ENCODE measurements at regions not wholly inside any gene's neighbourhood (a gene's known extent, or its start where the extent isn't known, plus 50 kb on each side); places are given as distances from the start of the nearest gene placed in this dataset.

DNA sequence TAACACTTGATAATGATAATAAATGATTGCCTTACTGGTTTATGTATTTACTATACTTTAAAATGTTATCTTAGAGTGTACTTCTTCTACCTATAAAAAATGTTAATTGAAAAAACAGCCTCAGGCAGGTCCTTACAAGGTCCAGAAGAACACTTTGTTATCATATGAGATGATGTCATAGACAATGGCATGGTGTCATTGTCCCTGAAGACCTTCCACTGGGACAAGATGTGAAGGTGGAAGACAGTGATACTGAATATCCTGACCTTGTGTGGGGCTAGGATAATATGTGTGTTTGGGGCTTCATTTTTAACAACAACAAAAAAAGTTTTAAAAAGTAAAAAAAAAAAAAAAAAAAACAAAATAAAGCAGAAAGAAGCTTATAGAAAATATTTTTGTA, 342.2 kb upstream of the KYNU start (continued):
- TF ChIP-seq, protein P1, sequence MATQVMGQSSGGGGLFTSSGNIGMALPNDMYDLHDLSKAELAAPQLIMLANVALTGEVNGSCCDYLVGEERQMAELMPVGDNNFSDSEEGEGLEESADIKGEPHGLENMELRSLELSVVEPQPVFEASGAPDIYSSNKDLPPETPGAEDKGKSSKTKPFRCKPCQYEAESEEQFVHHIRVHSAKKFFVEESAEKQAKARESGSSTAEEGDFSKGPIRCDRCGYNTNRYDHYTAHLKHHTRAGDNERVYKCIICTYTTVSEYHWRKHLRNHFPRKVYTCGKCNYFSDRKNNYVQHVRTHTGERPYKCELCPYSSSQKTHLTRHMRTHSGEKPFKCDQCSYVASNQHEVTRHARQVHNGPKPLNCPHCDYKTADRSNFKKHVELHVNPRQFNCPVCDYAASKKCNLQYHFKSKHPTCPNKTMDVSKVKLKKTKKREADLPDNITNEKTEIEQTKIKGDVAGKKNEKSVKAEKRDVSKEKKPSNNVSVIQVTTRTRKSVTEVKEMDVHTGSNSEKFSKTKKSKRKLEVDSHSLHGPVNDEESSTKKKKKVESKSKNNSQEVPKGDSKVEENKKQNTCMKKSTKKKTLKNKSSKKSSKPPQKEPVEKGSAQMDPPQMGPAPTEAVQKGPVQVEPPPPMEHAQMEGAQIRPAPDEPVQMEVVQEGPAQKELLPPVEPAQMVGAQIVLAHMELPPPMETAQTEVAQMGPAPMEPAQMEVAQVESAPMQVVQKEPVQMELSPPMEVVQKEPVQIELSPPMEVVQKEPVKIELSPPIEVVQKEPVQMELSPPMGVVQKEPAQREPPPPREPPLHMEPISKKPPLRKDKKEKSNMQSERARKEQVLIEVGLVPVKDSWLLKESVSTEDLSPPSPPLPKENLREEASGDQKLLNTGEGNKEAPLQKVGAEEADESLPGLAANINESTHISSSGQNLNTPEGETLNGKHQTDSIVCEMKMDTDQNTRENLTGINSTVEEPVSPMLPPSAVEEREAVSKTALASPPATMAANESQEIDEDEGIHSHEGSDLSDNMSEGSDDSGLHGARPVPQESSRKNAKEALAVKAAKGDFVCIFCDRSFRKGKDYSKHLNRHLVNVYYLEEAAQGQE (IDR thresholded peaks at IDR 0.05; ENCODE audit: low read depth, low read length): no peak
- TF ChIP-seq NRF1 (IDR thresholded peaks at IDR 0.05; ENCODE audit: low read depth, low read length) (no peak), GATA2 (CRISPR knock-in tag; IDR thresholded peaks at IDR 0.05) (no peak), SMC3 (IDR thresholded peaks at IDR 0.05; ENCODE audit: low read depth, low read length) (no peak), POLR2AphosphoS5 (IDR thresholded peaks at IDR 0.05; ENCODE audit: low read depth, low read length) (no peak), RFX5 (IDR thresholded peaks at IDR 0.05; ENCODE audit: low read length) (no peak), FOXJ3 (CRISPR knock-in tag; IDR thresholded peaks at IDR 0.05) (no peak), TAF1 (IDR thresholded peaks at IDR 0.05; ENCODE audit: borderline replicate concordance, low read depth, low read length) (no peak), CHD2 (IDR thresholded peaks at IDR 0.05; ENCODE audit: low read length, partially characterized antibody) (no peak), YY1 (IDR thresholded peaks at IDR 0.05; ENCODE audit: low read depth) (no peak), MEF2A (IDR thresholded peaks at IDR 0.05; ENCODE audit: borderline replicate concordance, low read depth) (no peak)
- TF ChIP-seq, protein P2, sequence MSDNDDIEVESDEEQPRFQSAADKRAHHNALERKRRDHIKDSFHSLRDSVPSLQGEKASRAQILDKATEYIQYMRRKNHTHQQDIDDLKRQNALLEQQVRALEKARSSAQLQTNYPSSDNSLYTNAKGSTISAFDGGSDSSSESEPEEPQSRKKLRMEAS (IDR thresholded peaks at IDR 0.05; ENCODE audit: low read depth): no peak

DNA sequence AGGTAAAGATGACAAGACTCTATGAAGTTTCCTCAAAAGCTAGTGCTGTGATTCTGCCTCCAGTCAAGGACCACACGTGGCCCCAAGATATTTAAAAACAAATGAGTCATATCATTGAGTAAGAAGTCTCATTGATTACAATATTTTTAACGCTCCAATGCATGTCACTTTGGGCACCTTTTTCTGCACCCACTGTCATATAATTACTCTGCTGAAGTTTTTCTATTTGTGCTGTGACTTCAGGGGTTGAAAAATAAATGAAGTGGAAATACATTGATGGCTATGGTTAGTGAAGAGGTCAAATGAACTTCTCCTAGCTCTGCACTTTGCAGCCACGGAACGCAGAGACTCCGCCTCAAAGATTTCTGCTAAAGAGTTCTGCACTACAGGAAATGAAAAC, 344.3 kb upstream of the KYNU start:
- CTCF ChIA-PET: no interaction called here
- TF ChIP-seq, protein P3, sequence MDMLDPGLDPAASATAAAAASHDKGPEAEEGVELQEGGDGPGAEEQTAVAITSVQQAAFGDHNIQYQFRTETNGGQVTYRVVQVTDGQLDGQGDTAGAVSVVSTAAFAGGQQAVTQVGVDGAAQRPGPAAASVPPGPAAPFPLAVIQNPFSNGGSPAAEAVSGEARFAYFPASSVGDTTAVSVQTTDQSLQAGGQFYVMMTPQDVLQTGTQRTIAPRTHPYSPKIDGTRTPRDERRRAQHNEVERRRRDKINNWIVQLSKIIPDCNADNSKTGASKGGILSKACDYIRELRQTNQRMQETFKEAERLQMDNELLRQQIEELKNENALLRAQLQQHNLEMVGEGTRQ (IDR thresholded peaks at IDR 0.05; ENCODE audit: borderline replicate concordance, low read depth, low read length): no peak
- no peak for TF ChIP-seq RXRA (IDR thresholded peaks at IDR 0.05; ENCODE audit: borderline replicate concordance, low read depth)
- TF ChIP-seq RCOR1 (IDR thresholded peaks at IDR 0.05; ENCODE audit: low read length): no peak
- no peak for TF ChIP-seq GATA2 (CRISPR knock-in tag; IDR thresholded peaks at IDR 0.05)
- TF ChIP-seq NRF1 (IDR thresholded peaks at IDR 0.05; ENCODE audit: low read depth, low read length): no peak
- no peak for TF ChIP-seq ELF1 (IDR thresholded peaks at IDR 0.05)
- no peak for TF ChIP-seq RFX5 (IDR thresholded peaks at IDR 0.05; ENCODE audit: low read length)
- no peak for TF ChIP-seq POLR2AphosphoS5 (IDR thresholded peaks at IDR 0.05; ENCODE audit: low read depth, low read length)
- TF ChIP-seq EP300 (IDR thresholded peaks at IDR 0.05; ENCODE audit: borderline replicate concordance in 1 of 2, low read depth in 1 of 2, low read length in 1 of 2): no peak
- TF ChIP-seq CHD2 (IDR thresholded peaks at IDR 0.05; ENCODE audit: low read length, partially characterized antibody): no peak
- TF ChIP-seq TAF1 (IDR thresholded peaks at IDR 0.05; ENCODE audit: borderline replicate concordance, low read depth, low read length): no peak
- no peak for TF ChIP-seq YY1 (IDR thresholded peaks at IDR 0.05; ENCODE audit: low read depth)
- TF ChIP-seq EZH2phosphoT487 (IDR thresholded peaks at IDR 0.05; ENCODE audit: borderline replicate concordance, low read depth): no peak
- TF ChIP-seq FOXM1 (IDR thresholded peaks at IDR 0.05; ENCODE audit: low read depth): no peak
- H3K9me3 ChIP-seq: no peaks in the 10 kb centered on the region

More for the DNA sequence above, 344.3 kb upstream of the KYNU start:
- no peak for DNase-seq
- Histone ChIP-seq H4K20me1 (ENCODE audit: insufficient read depth) (no peaks in the 10 kb centered on the region), H3K27ac (ENCODE audit: low read depth in 2 of 2, low read length in 1 of 2) (no peak overlapping the region), H3K4me2 (no peak overlapping the region), H3K36me3 (replicated peaks in 1 of 2; ENCODE audit: control insufficient read depth in 1 of 2, insufficient read depth in 2 of 2, low read length in 1 of 2) (no peaks in the 10 kb centered on the region), H3K4me1 (ENCODE audit: control insufficient read depth in 1 of 2, insufficient read depth in 2 of 2, low read depth in 1 of 2, low read length in 1 of 2) (peaks cover 0 to 4% of the 10 kb centered on the region in 2 experiments; a peak in 1 of 4 replicates), H3K9me2 (no peaks in the 10 kb centered on the region), H3F3A (replicated peaks; ENCODE audit: insufficient read depth) (no peaks in the 10 kb centered on the region), H3K4me3 (ENCODE audit: low read depth in 2 of 2, low read length in 1 of 2) (no peak overlapping the region), H2AFZ (ENCODE audit: low read depth) (no peak overlapping the region), H3K79me2 (ENCODE audit: insufficient read depth) (no peaks in the 10 kb centered on the region), H3K9ac (no peak overlapping the region), H3K27me3 (ENCODE audit: insufficient read depth) (no peaks in the 10 kb centered on the region)
- 77% methylated on average over 5 of the region's 5 CpGs for WGBS (ENCODE audit: low lambda C conversion rate)
- POLR2A ChIA-PET: no interaction called here
